Superior temporal gyrus (tissue), 1 donor: ENCODE measurements at regions not wholly inside any gene's neighbourhood (a gene's known extent, or its start where the extent isn't known, plus 50 kb on each side); places are given as distances from the start of the nearest gene placed in this dataset.

Experiments
- DNase-seq: peaks from one replicate; pipeline ENCODE4 v3.0.0-alpha.2; 2016; ENCODE audit errors: extremely low spot score

GRCh38 chr17:14827396-14827919 is 437.7 kb downstream of the PMP22 start:
- no peak for DNase-seq

GRCh38 chr17:14826358-14826757 is 438.8 kb downstream of the PMP22 start:
- no peak for DNase-seq

DNA sequence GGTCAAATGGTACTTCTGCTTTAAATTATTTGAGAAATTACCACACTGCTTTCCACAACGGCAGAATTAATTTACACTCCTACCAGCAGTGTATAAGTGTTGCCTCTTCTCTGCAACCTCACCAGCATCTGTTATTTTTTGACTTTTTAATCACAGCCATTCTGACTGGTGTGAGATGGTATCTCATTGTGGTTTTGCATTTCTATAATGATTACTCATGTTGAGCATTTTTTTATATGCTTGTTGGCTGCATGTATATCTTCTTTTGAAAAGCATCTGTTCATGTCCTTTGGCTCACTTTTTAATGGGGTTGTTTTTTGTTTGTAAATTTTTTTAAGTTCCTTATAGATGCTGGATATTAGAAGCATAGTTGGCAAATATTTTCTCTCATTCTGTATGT is 446.7 kb downstream of the PMP22 start:
- DNase-seq = no peak

- DNase-seq = no peak
Measured at GRCh38 chr17:14815079-14815478, 450.0 kb downstream of the PMP22 start.

DNA sequence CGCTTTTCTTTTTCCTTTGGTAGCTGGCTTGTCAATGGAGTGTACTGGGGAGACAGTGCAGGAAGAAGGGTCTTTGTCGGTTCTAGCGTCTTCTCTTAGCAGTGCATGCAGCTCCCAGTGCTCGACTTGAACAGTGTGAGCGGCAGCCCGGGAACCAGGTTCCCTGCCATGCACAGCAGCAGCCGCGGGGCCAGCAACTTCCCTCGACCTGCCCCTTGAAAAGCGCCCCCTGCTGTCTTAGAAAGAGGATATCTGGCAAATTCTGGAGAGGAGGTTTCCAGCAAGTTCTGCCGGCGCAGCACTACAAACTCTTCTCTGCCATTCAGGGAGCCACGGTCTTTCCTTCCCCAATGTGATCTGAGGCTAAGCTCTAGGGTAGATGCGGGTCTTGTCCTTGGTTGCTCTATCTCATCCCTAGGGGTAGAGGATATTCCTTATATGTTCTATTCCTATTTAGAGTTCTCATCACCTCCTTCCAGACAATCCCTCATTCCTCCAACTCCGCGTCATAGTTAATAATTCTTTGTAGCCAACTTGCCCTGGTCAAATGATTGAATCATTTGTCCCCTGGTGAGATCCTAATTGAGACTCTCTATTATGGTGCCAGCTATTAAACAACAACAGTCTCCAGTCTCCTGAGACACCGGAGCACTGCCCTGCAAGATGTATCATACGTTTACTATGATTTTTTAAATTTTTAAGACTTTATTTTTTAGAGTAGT is 451.3 kb downstream of the PMP22 start:
- no peak for DNase-seq

- DNase-seq = no peak
Measured at GRCh38 chr17:14808425-14808824, 456.7 kb downstream of the PMP22 start.

GRCh38 chr17:14805348-14805747 is 459.8 kb downstream of the PMP22 start:
- DNase-seq = no peak

GRCh38 chr17:14803826-14804225 is 461.3 kb downstream of the PMP22 start:
- DNase-seq = peak; percentile 83

DNA sequence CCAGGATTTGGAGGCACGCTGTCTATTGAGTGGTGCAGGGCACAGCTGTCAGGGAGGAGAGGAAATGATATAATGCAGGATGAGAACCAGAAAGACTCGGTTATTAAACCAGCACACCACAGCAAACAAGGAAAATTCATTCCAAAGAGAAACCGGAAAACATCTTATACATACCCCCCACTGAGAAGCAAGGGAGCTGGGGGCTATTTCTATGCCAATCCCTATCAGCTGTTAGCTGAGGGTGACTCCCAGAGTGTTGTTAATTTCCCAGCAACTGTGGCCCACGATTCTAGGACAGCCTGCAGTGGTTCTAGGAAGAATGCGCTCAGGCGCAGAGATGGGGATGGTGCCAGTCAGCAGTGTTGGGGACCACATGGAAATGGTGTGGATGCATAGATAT is 467.3 kb downstream of the PMP22 start:
- DNase-seq = no peak

DNA sequence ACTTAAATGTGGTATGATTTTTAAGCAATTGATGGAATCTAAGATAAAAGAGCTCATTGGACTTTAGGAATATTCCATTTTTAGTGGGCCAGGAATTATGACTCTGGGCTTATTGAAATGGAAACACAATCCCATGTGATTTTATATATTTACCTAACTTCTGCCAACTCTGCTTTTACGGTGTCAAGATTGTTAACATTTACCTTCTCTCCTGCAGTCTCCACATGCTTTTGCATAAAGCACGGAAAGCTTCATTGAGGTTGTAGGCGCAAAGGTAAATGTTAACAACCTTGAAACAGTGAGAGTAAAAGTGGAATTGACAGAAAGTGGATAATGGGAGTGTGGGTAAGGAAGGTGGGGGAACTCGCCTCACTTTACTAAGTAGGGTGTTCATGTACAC is 468.1 kb downstream of the PMP22 start:
- no peak for DNase-seq

DNA sequence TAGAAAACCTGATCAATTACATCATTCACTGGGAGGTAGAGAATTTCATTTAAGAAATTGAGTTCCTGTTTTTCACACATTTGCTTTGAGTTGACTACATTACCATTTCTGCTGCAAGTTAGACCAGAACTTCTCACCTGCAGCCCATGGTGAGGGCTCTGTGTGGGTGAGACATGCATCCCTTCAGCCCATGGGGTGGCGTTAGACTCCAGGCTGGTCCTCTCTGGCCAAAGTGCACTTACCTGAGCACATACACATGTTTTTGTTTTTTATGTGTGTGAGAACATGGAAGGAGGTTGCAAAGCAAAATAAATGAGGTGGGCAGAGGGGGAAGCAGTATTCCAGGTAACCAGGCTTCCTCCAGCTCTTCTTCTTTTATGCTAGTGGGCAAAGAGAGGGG is 470.2 kb downstream of the PMP22 start:
- DNase-seq = no peak

GRCh38 chr17:14793237-14793636 is 471.9 kb downstream of the PMP22 start:
- DNase-seq = no peak

- no peak for DNase-seq
Measured at GRCh38 chr17:14792746-14793145, 472.4 kb downstream of the PMP22 start.

DNA sequence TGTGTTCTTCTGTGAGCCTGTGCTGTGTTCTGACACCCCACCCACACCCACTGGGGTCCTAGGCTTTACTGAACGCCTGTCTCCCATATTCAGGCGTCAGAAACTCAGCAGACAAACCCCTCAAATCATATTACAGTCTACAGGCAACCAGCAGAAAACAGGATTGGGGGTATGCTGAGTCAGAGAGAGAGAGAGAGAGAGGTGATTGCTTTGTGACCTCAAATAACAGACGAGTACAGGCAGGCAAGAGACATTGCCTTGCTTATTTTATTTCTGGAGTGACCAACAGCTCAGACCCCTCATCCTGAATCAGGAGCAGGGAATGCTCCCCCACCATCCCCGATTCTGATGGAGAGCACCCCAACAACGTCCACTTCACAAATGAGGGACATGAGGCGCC is 473.9 kb downstream of the PMP22 start:
- no peak for DNase-seq

DNA sequence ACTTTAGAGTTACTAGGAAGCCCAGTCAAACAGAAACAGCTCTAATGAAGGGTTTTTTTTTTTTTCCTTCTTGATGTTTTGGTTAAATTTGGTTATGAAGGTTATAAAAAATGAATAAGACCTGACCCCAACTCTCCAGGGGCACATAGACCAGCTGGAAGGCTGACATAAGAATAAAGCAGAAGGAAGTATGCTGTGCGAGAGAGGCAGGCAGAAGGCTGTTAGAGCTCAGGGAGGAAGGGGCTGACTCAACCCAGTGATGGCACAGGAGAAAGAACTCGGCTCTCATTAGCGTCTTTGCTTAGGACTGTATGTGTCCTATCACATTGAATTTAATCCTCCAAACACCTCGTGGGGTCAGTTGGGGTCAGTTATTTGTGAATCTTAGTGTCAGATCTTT is 474.6 kb downstream of the PMP22 start:
- DNase-seq = no peak

GRCh38 chr17:14784997-14785696 is 480.0 kb downstream of the PMP22 start:
- DNase-seq = no peak

DNA sequence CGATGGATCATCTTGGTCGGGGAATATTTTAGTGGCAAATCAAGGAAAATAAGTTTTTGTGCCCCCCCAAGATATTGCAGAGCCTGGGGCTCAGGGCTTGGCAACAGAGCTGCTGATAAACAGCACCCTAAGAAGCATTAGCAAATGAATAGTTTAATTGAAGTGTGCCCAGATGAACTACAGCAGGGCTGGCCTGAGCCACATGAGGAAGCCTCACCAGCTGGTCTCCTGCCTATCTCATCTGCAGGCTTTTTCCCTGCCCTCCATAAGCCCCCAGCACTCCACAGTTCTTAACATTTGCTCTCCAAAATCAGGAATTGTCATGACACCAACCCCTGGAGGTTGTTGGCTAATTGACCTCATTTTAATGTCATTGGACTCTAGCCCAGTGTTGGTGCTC is 480.2 kb downstream of the HS3ST3B1 start:
- DNase-seq = no peak

DNA sequence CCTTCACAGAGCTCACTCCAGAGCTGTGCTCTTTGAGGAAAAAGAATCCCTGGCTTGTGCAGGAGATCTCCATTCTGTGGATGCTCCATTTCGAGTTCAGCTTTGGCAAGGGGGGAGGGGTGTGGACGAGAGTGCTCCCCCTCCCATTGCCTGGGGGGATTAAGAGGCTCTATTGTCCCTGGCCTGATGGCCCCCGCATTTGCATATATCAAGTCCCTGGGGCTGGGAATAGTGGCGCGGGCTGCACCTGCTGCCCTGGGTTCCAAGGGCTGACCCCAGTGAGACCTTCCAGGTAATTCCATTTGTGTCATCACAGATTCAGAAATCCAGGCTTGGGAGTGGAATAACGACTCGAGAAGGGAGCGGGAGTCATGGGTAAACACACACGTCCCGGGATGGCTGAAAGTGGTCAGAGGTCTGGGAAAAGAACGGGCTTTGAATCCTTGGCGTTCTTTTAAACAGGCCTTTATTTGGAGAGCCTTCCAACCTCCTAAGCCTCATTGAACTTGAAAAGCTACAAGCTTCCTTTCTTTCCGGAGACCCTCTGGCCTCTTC is 479.3 kb downstream of the HS3ST3B1 start:
- DNase-seq = no peak

DNA sequence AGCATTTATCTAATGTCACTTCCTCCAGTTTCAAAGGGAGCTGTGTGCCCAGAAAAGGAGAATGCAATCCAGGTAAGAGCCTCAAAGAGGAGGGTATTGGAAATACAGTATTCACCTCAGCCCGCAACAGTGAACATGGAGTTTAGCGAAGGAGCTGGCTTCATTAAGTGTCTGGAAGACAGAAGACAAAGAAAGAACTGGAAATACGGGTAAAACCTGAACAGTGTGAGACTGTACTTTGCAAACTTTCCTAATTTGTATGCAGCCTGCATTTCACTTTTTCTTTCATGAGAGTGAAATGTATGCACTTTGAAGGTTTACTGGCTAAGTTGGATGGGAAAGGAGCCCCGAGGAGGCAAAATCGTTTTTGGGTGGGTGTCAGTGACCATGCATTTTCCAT is 478.4 kb downstream of the HS3ST3B1 start:
- DNase-seq = no peak

GRCh38 chr17:14777291-14777690 is 476.4 kb downstream of the HS3ST3B1 start:
- DNase-seq = no peak

DNA sequence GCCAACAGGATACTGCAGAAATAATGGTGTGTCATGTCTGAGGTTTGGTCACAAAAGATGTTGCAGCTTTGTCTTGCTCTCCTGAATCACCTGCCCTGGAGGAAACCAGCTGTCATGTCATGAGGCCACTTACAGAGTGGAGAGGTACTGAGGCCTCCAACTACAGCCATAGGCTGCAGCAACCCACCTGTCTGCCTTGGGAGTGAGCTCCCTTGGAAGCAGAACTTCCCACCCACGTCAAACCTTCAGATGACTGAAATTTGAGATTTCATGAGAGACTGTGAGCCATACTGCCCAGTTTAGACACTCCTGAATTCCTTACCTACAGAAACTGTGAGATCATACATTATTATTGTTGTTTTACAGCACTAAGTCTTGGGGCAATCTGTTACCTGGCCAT is 475.9 kb downstream of the HS3ST3B1 start:
- no peak for DNase-seq

DNA sequence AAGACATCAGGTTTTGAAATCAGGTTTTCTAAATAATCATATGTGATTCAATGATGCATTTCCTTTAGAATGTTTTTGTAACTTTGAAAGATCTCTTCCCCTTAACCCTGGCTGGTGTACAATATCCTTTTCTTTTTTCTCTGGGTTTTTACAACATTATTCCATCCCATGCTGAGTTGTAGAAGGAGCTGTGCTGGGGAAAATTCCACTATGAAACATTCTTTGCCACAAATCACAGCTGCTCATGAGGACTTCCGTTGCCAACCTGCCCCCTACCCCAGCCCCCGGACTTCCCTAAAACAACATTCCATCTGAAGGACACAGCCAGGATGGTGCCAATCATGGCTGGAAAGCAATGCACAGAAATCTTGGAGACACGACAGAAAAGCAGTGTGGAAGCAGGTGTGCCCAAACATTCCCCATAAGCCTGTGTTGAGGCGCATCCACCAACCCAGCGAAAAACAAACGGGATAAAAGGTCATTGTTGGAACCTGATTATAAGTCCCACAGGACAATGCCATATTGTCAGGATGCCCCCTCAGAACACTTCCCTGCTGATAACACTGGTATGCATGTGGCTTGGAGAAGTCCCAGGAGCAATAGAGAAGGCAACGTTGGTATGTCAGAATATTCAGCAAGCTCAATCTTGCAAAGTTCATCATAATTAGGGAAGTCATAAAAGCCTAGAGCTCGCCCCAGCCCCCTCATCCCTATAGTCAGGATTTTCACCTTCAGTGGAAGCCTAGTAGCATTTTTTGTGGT is 475.0 kb downstream of the HS3ST3B1 start:
- DNase-seq = no peak
